SK-N-MC (cell line): ENCODE measurements at regions not wholly inside any gene's neighbourhood (a gene's known extent, or its start where the extent isn't known, plus 50 kb on each side); places are given as distances from the start of the nearest gene placed in this dataset.

Source experiments
- EZH2 ChIP-seq: fragments of 200-600 bp; sonication (generic); IDR thresholded peaks from one replicate; pipeline ENCODE4 v1.6.1; 2017; ENCODE audit warnings: antibody characterized with exemption
- FOXP2 ChIP-seq: optimal IDR thresholded peaks from 2 replicates; pipeline ENCODE3; 2011; ENCODE audit warnings: mild to moderate bottlenecking, moderate library complexity; ENCODE audit not compliant: insufficient read depth; ENCODE audit errors: extremely low read length, control extremely low read depth
- POLR2AphosphoS5 ChIP-seq: IDR thresholded peaks from 2 replicates; pipeline ENCODE4 v1.6.1; 2012; ENCODE audit warnings: mild to moderate bottlenecking, low read depth, low read length, borderline replicate concordance

DNA sequence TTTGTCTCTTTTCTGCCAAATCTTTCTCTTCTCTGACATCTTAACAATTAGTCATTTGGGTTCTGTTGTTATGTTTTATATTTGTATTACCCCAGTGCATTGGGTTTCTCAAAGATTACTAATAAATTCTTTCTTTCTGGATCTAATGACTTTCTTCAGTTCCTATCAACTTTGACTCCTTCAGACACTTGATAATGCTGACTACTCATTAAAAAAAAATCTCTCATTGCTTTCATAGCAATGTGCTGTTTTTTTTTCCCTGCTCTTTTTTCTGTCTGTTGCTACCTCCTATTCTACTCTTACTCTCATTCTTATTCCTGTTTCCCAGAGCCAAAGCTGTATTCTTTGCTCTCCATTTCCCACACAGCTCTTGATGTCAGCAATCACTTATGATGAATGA, 81.3 kb upstream of the MAP3K7 start:
- TF ChIP-seq POLR2AphosphoS5 (no peak), EZH2 (no peak), FOXP2 (no peak)
